Left cardiac atrium (tissue), 4 donors: ENCODE measurements at regions not wholly inside any gene's neighbourhood (a gene's known extent, or its start where the extent isn't known, plus 50 kb on each side); places are given as distances from the start of the nearest gene placed in this dataset.
A peak's percentile ranks its signal among the peaks of the same experiment; 100 is the strongest.

ENCODE experiments used
- ATAC-seq, 2 donors: fragments of 200-7000 bp; cut with Tn5 transposase; one replicate each; pipeline ENCODE4 v1.9.1; 2020; ENCODE audit warnings: mild to moderate bottlenecking in 2 of 2, moderate library complexity in 2 of 2
- DNase-seq: peaks from one replicate; pipeline ENCODE4 v3.0.0-alpha.2; 2020
- intact Hi-C, 2 donors: fragments of 100-400 bp; cut with DNase I; formaldehyde crosslinking; loops; one replicate each; pipeline versions ENCODE4 v1.14.1 to v1.15.1; 2022 to 2023
- donor health status: DM: no; HTN: yes; CAD: no.
- donor health status: DM: no; HTN: yes; CAD: no; lungs with severe emphysema.
- donor health status: DM: yes; HTN: yes; CAD: no.
- donor health status: Dilated cardiomyopathy.

DNA sequence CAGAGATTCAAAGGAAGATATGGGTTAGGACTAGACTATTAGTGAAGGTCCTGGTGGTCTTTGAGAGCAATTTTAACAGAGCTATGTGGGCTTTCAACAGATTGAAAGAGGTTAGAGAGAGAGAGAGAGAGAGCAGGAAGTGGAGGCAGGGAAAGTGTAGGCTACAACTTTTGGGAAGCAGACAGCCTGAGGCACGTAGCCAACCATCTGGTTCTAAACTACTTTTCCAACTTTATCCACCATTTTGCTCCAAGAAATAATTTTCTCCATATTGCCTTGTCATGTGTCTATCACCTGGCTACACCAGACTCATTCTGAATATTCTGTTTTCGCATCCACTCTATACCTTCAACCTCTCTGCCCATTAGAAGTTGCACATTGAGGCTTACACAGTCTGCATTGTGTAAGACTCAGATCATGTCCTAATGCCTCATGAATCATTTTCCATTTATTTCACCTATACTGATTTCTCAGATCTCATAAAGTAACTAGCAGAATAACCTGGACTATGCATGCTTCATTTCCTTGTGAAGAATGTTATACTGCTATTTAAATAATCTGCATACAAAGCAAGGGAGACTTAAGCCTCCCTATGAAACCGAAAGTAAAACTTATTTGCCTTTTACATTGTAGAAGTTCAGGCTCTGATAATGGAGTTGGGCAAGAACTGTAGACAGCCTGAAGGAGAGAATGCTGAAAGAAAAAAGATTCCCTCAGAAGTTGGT is 235.6 kb downstream of the ELAVL2 start:
- intact Hi-C loops, result no loop called here
- DNase-seq, result no peak
- ATAC-seq, result peak; percentile 39 to 46

DNA sequence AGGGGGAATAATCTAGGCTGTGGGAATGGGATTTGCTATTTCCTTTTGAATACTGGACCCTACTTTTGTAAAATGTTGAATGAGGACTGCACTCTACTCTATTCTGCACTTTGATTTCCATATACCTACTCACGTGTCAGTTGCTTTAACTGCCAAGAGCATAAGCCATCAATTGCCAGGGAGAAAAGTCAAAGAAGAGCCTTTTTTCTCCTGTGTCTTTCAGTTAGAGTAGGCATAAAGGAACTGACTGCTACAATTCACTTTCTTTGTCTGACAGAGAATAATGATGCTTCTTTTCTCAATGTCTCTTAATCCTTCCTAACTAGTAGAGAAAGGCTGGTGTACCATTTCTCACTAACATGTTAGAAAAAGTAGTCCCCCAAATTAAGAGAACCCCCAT is 231.6 kb downstream of the ELAVL2 start:
- ATAC-seq (no peak), DNase-seq (no peak)
- intact Hi-C loops, result no loop called here

DNA sequence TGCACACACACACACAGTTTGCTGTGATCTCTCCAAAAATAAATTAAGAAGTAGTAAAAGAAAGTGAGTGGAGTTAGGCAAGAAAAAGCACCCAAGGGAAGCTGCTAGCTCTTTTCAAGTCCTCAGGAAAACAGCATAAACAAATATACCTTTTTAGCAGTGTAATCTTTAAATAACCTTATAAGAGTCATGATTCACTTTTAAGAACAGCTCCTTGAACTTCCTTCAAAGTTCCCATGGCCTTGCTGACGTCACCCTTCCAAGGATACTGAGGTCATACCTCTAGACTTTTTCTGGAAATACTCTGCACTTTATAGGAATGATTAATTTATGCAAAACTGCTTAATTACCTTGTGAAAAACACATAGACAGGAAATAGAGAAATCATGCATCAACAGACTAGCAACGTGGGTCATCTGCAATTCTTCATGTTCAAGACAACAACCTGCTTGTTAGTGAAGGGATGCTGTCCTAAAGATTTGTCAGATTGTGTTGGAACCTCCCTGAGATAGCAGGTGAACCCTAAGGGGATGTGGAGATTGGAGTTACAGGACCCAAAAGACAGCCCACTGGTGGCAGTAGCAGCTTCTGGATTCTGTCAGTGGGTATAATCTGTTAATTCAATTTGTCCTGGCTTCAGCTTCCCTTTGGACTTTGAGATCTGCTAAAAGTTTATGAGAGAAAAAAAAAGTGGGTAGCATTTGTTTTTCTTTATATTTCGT is 229.0 kb downstream of the ELAVL2 start:
- DNase-seq (no peak), ATAC-seq (no peak)
- intact Hi-C loops, result no loop called here

DNA sequence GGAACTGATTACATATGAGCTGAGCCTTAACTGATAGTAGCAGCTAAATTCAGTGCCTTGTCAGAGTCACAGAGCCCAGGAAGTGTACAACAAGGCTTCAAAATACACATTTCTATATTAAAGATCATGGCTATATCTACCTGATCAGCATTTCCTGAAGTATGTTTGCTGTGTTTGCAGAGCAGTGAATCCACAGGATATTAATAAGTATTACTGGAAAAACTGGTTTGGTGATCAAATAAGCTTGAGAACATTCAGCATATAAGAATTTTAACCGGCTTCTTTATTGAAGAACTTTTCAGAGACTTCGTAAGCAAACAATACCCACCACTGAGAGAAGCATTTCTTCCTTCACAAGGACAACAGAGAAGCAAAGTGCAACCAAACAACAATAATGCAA is 227.0 kb downstream of the ELAVL2 start:
- intact Hi-C loops, result no loop called here
- ATAC-seq (no peak), DNase-seq (no peak)

DNA sequence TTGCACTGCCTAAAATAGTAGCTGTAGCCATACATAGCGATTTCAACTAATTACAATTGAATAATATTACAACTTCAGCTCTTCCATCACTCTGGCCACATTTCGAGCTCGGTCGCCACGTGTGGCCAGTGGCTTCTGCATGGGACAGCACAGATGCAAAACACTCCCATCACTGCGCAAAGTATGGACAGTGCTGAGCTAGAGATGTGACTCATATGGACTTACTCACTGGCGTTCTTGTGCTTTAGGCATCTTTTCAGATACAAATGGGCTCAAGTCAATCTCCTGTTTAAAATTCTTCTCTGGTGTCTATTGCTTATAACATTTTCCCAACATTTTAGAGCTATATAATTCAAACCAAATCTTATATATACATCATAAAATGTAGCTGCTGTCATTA is 222.7 kb downstream of the ELAVL2 start:
- DNase-seq (no peak), ATAC-seq (no peak)
- intact Hi-C loops, result no loop called here

DNA sequence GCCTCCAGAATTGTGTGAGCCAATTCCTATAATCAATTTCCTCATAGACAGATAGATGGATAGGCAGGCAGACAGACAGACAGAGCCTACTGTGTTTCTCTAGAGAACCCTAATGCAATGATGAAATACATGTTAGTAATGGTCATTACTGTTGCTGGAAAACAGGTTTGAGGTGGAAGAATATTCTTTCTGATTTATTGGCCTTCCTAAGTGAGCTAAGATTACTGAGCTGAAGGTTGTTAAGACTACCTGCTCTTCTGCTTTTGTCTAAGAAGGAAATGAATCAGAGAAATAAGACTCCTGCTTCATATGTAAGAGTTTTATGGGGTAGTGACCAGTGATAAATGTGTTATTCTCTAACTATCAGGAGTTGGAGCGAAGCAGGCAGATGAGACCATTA is 219.9 kb downstream of the ELAVL2 start:
- DNase-seq (no peak), ATAC-seq (no peak)
- intact Hi-C loops, result no loop called here

DNA sequence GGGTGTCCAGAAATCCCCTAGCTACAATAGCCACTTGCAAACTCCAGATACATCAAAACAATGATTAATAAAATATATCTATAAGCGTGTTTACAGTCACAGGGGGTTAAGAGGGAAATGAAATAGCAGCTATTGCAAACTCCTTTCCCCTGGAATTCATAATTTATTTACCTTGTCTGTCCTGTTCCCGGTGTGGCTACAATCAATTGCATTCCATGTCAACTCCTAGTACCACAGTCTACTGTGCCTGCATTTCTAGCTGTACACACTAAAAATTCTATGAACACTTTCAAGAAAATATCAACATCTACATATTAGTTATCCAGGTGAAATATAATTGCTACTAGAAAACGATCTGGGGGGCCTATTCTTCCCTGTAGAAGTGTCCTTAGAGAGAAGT is 217.6 kb downstream of the ELAVL2 start:
- intact Hi-C loops, result no loop called here
- ATAC-seq, result no peak
- no peak for DNase-seq

DNA sequence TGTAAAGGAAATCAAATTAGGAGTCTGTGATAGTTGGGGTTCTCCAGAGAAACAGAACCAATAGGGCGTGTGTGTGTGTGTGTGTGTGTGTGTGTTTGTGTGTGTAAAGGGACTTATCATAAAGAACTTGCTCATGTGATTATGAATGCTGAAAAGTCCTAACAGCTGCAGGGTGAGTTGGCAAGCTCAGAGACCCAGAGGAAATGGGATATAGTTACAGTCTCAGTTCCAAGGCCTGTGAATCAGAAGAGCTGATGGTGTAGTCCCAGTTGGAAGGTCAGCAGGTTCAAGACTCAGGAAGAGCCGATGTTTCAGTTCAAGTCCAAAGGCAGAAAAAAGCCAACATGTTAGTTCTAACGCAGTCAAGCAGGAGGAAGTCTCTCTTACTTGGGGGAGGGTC is 214.2 kb downstream of the ELAVL2 start:
- intact Hi-C loops, result no loop called here
- DNase-seq (no peak), ATAC-seq (no peak)

DNA sequence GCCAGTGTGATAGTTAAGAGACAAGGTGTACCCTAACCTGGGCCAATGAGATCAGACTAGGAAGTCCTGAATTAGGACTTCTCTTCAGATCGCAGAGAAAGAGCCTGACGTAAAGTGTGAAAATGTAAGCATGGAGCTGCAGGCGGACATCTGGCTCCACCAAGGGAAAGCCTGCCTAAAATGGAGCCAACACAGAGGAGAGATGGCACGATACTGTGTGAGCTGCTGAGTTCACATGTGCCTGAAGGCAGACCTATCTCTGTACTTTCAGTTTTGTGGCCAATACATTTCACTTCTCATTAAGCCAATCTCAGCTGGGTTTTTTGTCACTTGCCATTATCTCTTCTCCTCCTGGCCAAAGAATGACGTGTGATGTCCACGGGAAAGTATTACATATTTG is 210.5 kb downstream of the ELAVL2 start:
- ATAC-seq (no peak), DNase-seq (no peak)
- intact Hi-C loops, result loop anchor here in 1 of 2 donors (2.0 kb wide), 1 partner anchor 77 kb away; no protein-coding TSS in a partner anchor

DNA sequence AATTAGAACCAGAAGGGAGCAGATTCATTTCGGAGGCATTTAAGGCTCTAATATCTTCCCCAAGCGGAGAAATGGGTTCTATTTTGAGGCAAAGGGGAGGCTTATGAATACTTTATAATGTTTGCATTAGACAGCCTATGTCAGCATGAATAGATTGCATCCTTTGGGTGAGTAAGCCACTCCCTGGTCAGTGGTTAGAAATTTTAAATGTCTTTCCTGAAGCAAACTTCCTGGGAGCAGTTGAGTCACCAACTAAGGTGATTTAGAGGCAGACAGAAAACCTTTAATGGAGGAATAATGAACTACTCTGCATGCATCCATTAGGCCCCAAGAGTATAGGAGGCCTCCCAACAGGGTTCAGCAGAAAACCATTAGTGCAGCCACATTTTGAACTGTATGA is 204.9 kb downstream of the ELAVL2 start:
- intact Hi-C loops, result no loop called here
- ATAC-seq (no peak), DNase-seq (no peak)

DNA sequence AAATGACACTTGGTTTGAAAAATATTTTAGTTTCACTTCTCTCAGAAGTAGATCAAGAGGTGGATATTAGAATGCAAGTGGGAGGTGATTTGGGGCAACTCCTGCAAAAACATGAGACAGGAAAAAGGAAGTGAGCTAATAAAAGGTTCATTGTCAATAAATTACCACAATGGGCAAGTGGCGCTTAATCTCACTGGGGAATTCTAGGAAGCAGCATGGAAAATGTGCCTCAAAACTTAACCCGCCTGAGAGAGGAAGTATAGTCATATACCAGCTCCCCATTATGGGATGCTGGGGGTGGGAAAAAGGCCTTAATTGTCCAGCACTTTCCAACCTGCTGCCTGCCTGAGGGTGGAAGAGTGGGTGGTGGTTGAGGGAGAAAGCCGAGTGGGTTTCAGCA is 204.1 kb downstream of the ELAVL2 start:
- DNase-seq, result no peak
- intact Hi-C loops, result no loop called here
- ATAC-seq, result peak in 1 of 2 donors; percentile 33

DNA sequence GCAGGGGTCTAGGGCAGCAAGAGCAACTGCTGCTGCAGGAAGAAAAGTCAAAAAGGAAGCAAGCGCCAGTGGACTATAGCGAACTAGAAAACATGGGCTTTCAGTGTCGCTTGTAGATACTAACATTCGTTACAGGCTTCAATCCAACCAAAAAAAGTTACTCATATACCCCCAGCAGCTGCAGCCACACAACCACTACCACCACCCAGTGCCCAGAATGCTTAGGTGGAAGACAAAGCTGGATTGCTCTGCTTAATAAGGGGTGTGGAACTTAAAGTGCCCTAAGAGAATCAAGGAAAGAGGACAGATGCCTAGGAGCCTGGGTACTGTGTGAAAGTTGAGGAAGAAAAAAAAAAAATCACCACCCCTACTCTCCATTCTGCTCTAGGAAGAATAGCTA is 203.6 kb downstream of the ELAVL2 start:
- ATAC-seq (no peak), DNase-seq (no peak)
- intact Hi-C loops, result no loop called here

DNA sequence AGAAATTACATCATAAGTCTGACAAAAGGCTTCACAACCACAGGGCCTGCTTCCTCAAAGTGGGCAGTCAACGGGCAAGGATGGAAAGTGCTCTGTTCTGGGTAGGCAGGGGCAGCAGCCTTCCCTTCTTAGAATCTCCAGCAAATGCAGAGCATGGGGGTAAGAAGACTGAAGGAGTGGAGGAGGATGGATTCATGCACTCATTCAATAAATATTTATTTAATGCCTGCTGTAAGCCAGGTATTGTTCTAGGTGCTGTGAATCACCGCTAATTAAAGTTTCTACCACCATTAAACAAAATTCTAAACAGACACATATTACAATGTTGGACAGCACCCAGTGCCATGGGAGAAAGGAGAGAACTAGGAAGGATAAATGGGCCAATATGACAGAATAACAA is 195.6 kb downstream of the ELAVL2 start:
- intact Hi-C loops, result no loop called here

DNA sequence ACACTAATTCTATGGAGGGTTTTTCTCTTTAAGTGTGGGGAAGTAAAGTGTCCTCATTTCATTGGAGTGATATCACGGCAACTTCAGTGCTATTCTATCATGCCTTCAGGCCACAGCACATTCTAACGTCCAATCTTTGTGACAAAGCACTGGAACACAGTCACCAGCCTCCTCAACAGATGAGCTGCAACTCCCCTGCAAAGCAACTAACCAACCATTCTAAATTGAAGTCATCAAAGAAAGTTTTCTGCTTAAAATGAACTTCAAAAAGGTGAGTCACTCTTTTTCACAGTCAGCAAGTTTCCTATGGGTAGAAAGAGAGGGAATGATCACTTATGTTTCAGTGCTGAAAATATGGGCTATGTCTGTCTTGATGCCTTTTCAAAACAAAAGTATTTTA is 190.8 kb downstream of the ELAVL2 start:
- ATAC-seq, result no peak
- intact Hi-C loops, result no loop called here
- DNase-seq, result no peak

More for the DNA sequence above, 195.6 kb downstream of the ELAVL2 start:
- no peak for ATAC-seq
- no peak for DNase-seq

DNA sequence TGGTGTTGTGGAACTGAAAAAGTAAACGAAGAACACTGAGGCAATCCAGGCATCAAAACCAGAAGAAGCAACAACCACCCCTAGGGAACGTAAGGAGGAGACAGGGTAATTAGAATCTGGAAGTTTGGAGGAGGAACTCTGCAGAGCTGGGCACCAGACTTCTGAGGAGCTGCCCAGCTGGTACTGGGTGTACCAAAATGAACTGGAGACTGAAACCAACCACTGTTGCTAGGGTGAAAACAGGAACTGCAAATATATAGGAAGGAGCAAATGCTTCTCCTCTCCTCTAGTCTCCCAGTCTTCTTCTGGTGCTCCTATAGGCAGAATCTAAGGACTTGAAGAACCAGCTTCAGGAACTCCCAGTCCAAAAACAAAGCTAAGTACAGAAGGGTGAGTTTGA is 189.8 kb downstream of the ELAVL2 start:
- no peak for DNase-seq
- no peak for ATAC-seq
- intact Hi-C loops, result no loop called here

DNA sequence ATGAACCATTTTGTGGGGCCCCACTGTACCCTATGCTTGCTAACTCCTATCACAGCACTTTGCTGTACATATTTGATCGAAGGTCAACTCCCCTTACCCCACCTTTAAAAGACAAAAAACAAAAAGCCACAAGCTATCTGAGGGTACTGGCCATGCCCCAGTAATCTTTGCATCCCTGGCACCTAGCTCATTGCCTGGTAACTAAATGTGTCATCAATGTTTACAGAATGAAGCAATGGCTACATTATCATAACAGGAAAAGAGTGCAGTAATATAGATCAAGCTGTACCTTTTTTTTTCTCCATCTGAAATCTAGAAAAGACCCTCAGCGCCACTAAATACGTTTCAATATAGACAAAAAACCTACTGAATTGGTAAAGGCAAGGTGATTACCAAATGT is 188.0 kb downstream of the ELAVL2 start:
- DNase-seq (no peak), ATAC-seq (no peak)
- intact Hi-C loops, result no loop called here

DNA sequence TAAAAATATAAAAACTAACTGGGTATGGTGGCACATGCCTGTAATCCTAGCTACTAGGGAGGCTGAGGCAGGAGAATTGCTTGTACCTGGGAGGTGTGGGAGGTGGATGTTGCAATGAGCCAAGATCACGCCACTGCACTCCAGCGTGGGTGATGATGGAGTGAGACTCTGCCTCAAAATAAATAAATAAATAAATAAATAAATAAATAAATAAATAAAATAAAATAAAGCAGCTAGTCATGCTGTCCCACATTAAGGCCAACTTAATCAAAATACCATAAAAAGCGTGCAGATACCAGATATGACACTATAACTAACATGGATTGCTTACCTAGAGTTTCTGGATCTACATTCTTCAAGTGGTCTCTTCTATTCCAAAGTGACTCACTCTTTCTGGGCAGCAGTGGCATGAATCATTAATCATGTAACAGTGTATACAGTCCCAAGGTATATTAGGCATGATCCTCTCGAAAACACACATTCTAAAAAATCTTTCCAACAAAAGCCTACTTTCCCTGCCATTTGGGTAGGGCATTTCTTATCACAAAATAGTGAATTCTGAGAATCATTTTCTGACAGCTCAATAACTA is 187.1 kb downstream of the ELAVL2 start:
- no peak for DNase-seq
- no peak for ATAC-seq

More for the DNA sequence above, 187.1 kb downstream of the ELAVL2 start:
- intact Hi-C loops, result no loop called here
